Tibial artery (tissue), 4 donors: ENCODE measurements at regions not wholly inside any gene's neighbourhood (a gene's known extent, or its start where the extent isn't known, plus 50 kb on each side); places are given as distances from the start of the nearest gene placed in this dataset.
A peak's percentile ranks its signal among the peaks of the same experiment; 100 is the strongest.
"Not testable (repeated sequence)": the region's sequence is repeated elsewhere in the genome, so short reads cannot be mapped to it uniquely, and the experiment has no call there.

Experiments
- DNase-seq, 2 donors: peaks; one replicate each; pipeline ENCODE4 v3.0.0-alpha.2; 2019
- H3K27ac ChIP-seq, 2 donors: fragments of 200-600 bp; sonication (generic) in 1 of 2; 1 replicate in 1 of 2; 2 replicates in 1 of 2; pipeline ENCODE4 v1.5.1; 2018 to 2019; ENCODE audit warnings: mild to moderate bottlenecking in 1 of 2
- H3K27me3 ChIP-seq, 2 donors: fragments of 200-600 bp; sonication (generic) in 1 of 2; one replicate each; pipeline versions ENCODE4 v1.5.1 to v1.6.0; 2016 to 2019
- H3K36me3 ChIP-seq, 3 donors: fragments of 200-600 bp; sonication (generic) in 2 of 3; one replicate each; pipeline ENCODE4 v1.5.1; 2016 to 2019; ENCODE audit warnings: mild to moderate bottlenecking in 2 of 3
- H3K4me1 ChIP-seq, 4 donors: fragments of 200-600 bp; sonication (generic) in 2 of 4; 1 replicate in 3 of 4; 2 replicates in 1 of 4; pipeline ENCODE4 v1.5.1; 2016 to 2019
- H3K4me3 ChIP-seq, 2 donors: fragments of 200-600 bp; sonication (generic) in 1 of 2; 1 replicate in 1 of 2; 2 replicates in 1 of 2; pipeline ENCODE4 v1.5.1; 2018 to 2019; ENCODE audit warnings: mild to moderate bottlenecking in 2 of 2
- H3K9me3 ChIP-seq, 3 donors: fragments of 200-600 bp; sonication (generic) in 1 of 3; one replicate each; pipeline ENCODE4 v1.5.1; 2016 to 2019
- CTCF ChIP-seq, 2 experiments: fragments of 200-600 bp in 1 of 2; fragments of 450-650 bp in 1 of 2; IDR thresholded peaks; one replicate each; pipeline ENCODE4 v1.5.1; 2017 to 2019; ENCODE audit warnings: antibody characterized with exemption in 2 of 2, mild to moderate bottlenecking in 1 of 2, moderate library complexity in 1 of 2
- intact Hi-C: fragments of 100-400 bp; cut with DNase I; formaldehyde crosslinking; loops from one replicate; pipeline ENCODE4 v1.15.0; 2023; ENCODE audit warnings: low total_unique reads

- no peaks in the 10 kb centered on the region for H3K36me3 ChIP-seq
- no peaks in the 10 kb centered on the region for H3K9me3 ChIP-seq
- no peaks in the 10 kb centered on the region for H3K27me3 ChIP-seq
- no peak overlapping the region for H3K4me3 ChIP-seq
- peaks cover 0 to 29% (median 10%) of the 10 kb centered on the region in 4 donors for H3K4me1 ChIP-seq
- DNase-seq: no peak
- no peak for TF ChIP-seq CTCF (IDR thresholded peaks at IDR 0.05)
- intact Hi-C loops: no loop called here
- peak overlapping the region in 1 of 2 donors; percentile 12 for H3K27ac ChIP-seq
Observed at GRCh38 chr10:35875016-35875676, 233.1 kb upstream of the FZD8 start.

GRCh38 chr10:35874311-35875015, 232.4 kb upstream of the FZD8 start:
- DNase-seq: no peak
- Histone ChIP-seq H3K27ac (no peak overlapping the region), H3K36me3 (no peaks in the 10 kb centered on the region), H3K9me3 (no peaks in the 10 kb centered on the region), H3K4me1 (peaks cover 0 to 34% (median 10%) of the 10 kb centered on the region in 4 donors), H3K27me3 (no peaks in the 10 kb centered on the region), H3K4me3 (no peak overlapping the region)
- no peak for TF ChIP-seq CTCF (IDR thresholded peaks at IDR 0.05)
- intact Hi-C loops: no loop called here

GRCh38 chr10:35872671-35873070, 230.6 kb upstream of the FZD8 start:
- H3K27ac ChIP-seq: no peak overlapping the region

GRCh38 chr10:35870665-35871310, 228.7 kb upstream of the FZD8 start:
- intact Hi-C loops: no loop called here
- peaks cover 0 to 31% (median 10%) of the 10 kb centered on the region in 4 donors for H3K4me1 ChIP-seq
- no peaks in the 10 kb centered on the region for H3K36me3 ChIP-seq
- H3K9me3 ChIP-seq: no peaks in the 10 kb centered on the region
- H3K27me3 ChIP-seq: no peaks in the 10 kb centered on the region
- no peak overlapping the region for H3K27ac ChIP-seq
- no peak for TF ChIP-seq CTCF (IDR thresholded peaks at IDR 0.05)
- H3K4me3 ChIP-seq: no peak overlapping the region
- DNase-seq: no peak

More at GRCh38 chr10:35872671-35873070, 230.6 kb upstream of the FZD8 start:
- Histone ChIP-seq H3K4me1 (peaks cover 0 to 37% (median 10%) of the 10 kb centered on the region in 4 donors), H3K4me3 (no peak overlapping the region), H3K27me3 (no peaks in the 10 kb centered on the region), H3K9me3 (no peaks in the 10 kb centered on the region), H3K36me3 (no peaks in the 10 kb centered on the region)
- TF ChIP-seq CTCF (IDR thresholded peaks at IDR 0.05): no peak
- intact Hi-C loops: no loop called here
- DNase-seq: no peak

- H3K9me3 ChIP-seq, intact Hi-C loops, H3K27me3 ChIP-seq, H3K27ac ChIP-seq, DNase-seq, H3K36me3 ChIP-seq, H3K4me3 ChIP-seq, H3K4me1 ChIP-seq: not testable (repeated sequence)
Observed at GRCh38 chr10:35858676-35859283, 216.7 kb upstream of the FZD8 start.
